Duodenal mucosa (tissue), 2 donors: ENCODE measurements at regions not wholly inside any gene's neighbourhood (a gene's known extent, or its start where the extent isn't known, plus 50 kb on each side); places are given as distances from the start of the nearest gene placed in this dataset.
"Not testable (repeated sequence)": the region's sequence is repeated elsewhere in the genome, so short reads cannot be mapped to it uniquely, and the experiment has no call there.

ENCODE experiments used
- H3K27ac ChIP-seq: one replicate; pipeline ENCODE4 v1.7.0; 2013; ENCODE audit warnings: low read depth, low read length
- H3K27me3 ChIP-seq, 2 donors: one replicate each; pipeline ENCODE4 v1.7.0; 2013; ENCODE audit warnings: low read length in 2 of 2, control low read depth in 1 of 2; ENCODE audit not compliant: insufficient read depth in 2 of 2, control insufficient read depth in 1 of 2
- H3K36me3 ChIP-seq, 2 donors: one replicate each; pipeline ENCODE4 v1.7.0; 2013; ENCODE audit warnings: low read length in 2 of 2, control low read depth in 1 of 2; ENCODE audit not compliant: insufficient read depth in 2 of 2, control insufficient read depth in 1 of 2
- H3K4me1 ChIP-seq, 2 donors: one replicate each; pipeline ENCODE4 v1.7.0; 2013; ENCODE audit warnings: low read length in 2 of 2, control low read depth in 1 of 2; ENCODE audit not compliant: insufficient read depth in 2 of 2, control insufficient read depth in 1 of 2
- H3K4me3 ChIP-seq, 2 donors: one replicate each; pipeline ENCODE4 v1.7.0; 2013; ENCODE audit warnings: low read length in 2 of 2, low read depth in 1 of 2
- H3K9ac ChIP-seq, 2 donors: one replicate each; pipeline ENCODE4 v1.7.0; 2013; ENCODE audit warnings: low read length in 2 of 2, low read depth in 1 of 2
- H3K9me3 ChIP-seq, 2 donors: one replicate each; pipeline ENCODE4 v1.7.0; 2013; ENCODE audit warnings: low read length in 2 of 2, control low read depth in 1 of 2; ENCODE audit not compliant: control insufficient read depth in 1 of 2

GRCh38 chr9:79492092-79493009 lies 79.4 kb upstream of the TLE4 start:
- H3K36me3 ChIP-seq = no peaks in the 10 kb centered on the region
- H3K4me3 ChIP-seq = no peak overlapping the region
- no peak overlapping the region for H3K27ac ChIP-seq

GRCh38 chr9:79500196-79500864 lies 71.4 kb upstream of the TLE4 start:
- not testable (repeated sequence) for H3K27ac ChIP-seq, H3K9ac ChIP-seq, H3K4me3 ChIP-seq, H3K9me3 ChIP-seq, H3K27me3 ChIP-seq, H3K4me1 ChIP-seq, H3K36me3 ChIP-seq

More at GRCh38 chr9:79492092-79493009, 79.4 kb upstream of the TLE4 start:
- Histone ChIP-seq H3K4me1 (no peaks in the 10 kb centered on the region), H3K27me3 (no peaks in the 10 kb centered on the region), H3K9me3 (no peaks in the 10 kb centered on the region), H3K9ac (no peak overlapping the region)

- H3K4me3 ChIP-seq = no peak overlapping the region
- no peaks in the 10 kb centered on the region for H3K4me1 ChIP-seq
These were observed 70.2 kb upstream of the TLE4 start for GRCh38 chr9:79501546-79501945.

GRCh38 chr9:79507801-79508200 lies 64.0 kb upstream of the TLE4 start:
- no peak overlapping the region for H3K4me3 ChIP-seq

More at GRCh38 chr9:79501546-79501945, 70.2 kb upstream of the TLE4 start:
- Histone ChIP-seq H3K9me3 (no peaks in the 10 kb centered on the region), H3K27me3 (no peaks in the 10 kb centered on the region), H3K27ac (no peak overlapping the region), H3K9ac (no peak overlapping the region), H3K36me3 (no peaks in the 10 kb centered on the region)

GRCh38 chr9:79512251-79512650 lies 59.5 kb upstream of the TLE4 start:
- Histone ChIP-seq H3K4me1 (no peaks in the 10 kb centered on the region), H3K9me3 (no peaks in the 10 kb centered on the region), H3K27me3 (no peaks in the 10 kb centered on the region), H3K27ac (no peak overlapping the region), H3K9ac (no peak overlapping the region), H3K4me3 (no peak overlapping the region), H3K36me3 (no peaks in the 10 kb centered on the region)

More at GRCh38 chr9:79507801-79508200, 64.0 kb upstream of the TLE4 start:
- H3K36me3 ChIP-seq = no peaks in the 10 kb centered on the region
- no peak overlapping the region for H3K9ac ChIP-seq
- H3K9me3 ChIP-seq = no peaks in the 10 kb centered on the region
- no peak overlapping the region for H3K27ac ChIP-seq
- no peaks in the 10 kb centered on the region for H3K4me1 ChIP-seq
- no peaks in the 10 kb centered on the region for H3K27me3 ChIP-seq
